ENCODE measurements at regions not wholly inside any gene's neighbourhood (a gene's known extent, or its start where the extent isn't known, plus 50 kb on each side); places are given as distances from the start of the nearest gene placed in this dataset.

GRCh38 chr14:95033031-95033430 is 124.3 kb downstream of the DICER1 start:
- peaks cover 3% of the 10 kb centered on the region for H3K27me3 Mint-ChIP-seq (ENCODE audit: insufficient read depth, low read depth, poor library complexity)
- H3F3A ChIP-seq (replicated peaks; ENCODE audit: low read depth) = no peaks in the 10 kb centered on the region
- H3K27me3 ChIP-seq (ENCODE audit: insufficient read depth) = no peaks in the 10 kb centered on the region
- H3K36me3 Mint-ChIP-seq (ENCODE audit: low read depth) = no peaks in the 10 kb centered on the region; the same call in 2 of the 3 replicates
- peaks cover 5% of the 10 kb centered on the region; the same call in 1 of the 2 replicates for H3K9me2 ChIP-seq (ENCODE audit: insufficient read depth)
- no peak overlapping the region for H3K4me3 Mint-ChIP-seq
- no peak overlapping the region for H3K27ac Mint-ChIP-seq
- no peaks in the 10 kb centered on the region for H3K36me3 ChIP-seq (ENCODE audit: insufficient read depth)
- H3K79me2 ChIP-seq (replicated peaks; ENCODE audit: insufficient read depth) = no peaks in the 10 kb centered on the region
- TF ChIP-seq REST (IDR thresholded peaks at IDR 0.05; ENCODE audit: unreplicated experiment) = no peak
- no peak for TF ChIP-seq POLR2AphosphoS5 (IDR thresholded peaks at IDR 0.05; ENCODE audit: low read depth)
- TF ChIP-seq ETS1 (IDR thresholded peaks at IDR 0.05) = no peak
- TF ChIP-seq ZNF114 (CRISPR knock-in tag; IDR thresholded peaks at IDR 0.05) = no peak
- no peak for TF ChIP-seq EZH2phosphoT487 (IDR thresholded peaks at IDR 0.05; ENCODE audit: unreplicated experiment)
- no peak for TF ChIP-seq EZH2 (IDR thresholded peaks at IDR 0.05; ENCODE audit: low read depth, unreplicated experiment)
- no peak for TF ChIP-seq JUNB (IDR thresholded peaks at IDR 0.05; ENCODE audit: unreplicated experiment)
- TF ChIP-seq STAT1 (IDR thresholded peaks at IDR 0.05; ENCODE audit: unreplicated experiment) = no peak
- TF ChIP-seq CTCF (conservative IDR thresholded peaks at IDR 0.05; ENCODE audit: low read depth in 2 of 2) = no peak
- TF ChIP-seq ZNF462 (CRISPR knock-in tag; IDR thresholded peaks at IDR 0.05) = no peak
- no peak for TF ChIP-seq NANOG (IDR thresholded peaks at IDR 0.05; ENCODE audit: borderline replicate concordance)
- TF ChIP-seq ZNF331 (CRISPR knock-in tag; IDR thresholded peaks at IDR 0.05; ENCODE audit: low read depth) = no peak
- no peak for TF ChIP-seq CREB1 (CRISPR knock-in tag; IDR thresholded peaks at IDR 0.05; ENCODE audit: low read depth)
- no peak overlapping the region for H3K4me3 ChIP-seq
- peaks cover 8% of the 10 kb centered on the region; the same call in 2 of the 3 replicates for H3K4me1 Mint-ChIP-seq
- no peak overlapping the region for H2AFZ ChIP-seq
- no peaks in the 10 kb centered on the region for H3K4me1 ChIP-seq (ENCODE audit: insufficient read depth)
- H4K20me1 ChIP-seq (replicated peaks; ENCODE audit: insufficient read depth) = no peaks in the 10 kb centered on the region
- H3K9me3 Mint-ChIP-seq = peaks cover 11% of the 10 kb centered on the region
- no peak overlapping the region for H3K27ac ChIP-seq (ENCODE audit: low read depth)
- DNase-seq (ENCODE audit: low spot score) (no peak), ATAC-seq (no peak)
- H3K4me2 ChIP-seq = no peak overlapping the region
